Fibroblast of lung (primary cell): ENCODE measurements at regions not wholly inside any gene's neighbourhood (a gene's known extent, or its start where the extent isn't known, plus 50 kb on each side); places are given as distances from the start of the nearest gene placed in this dataset.

Experiments used
- DNase-seq, 2 donors: peaks; one replicate each; pipeline versions ENCODE4 v3.0.0 to v3.0.0-alpha.2; 2010; ENCODE audit warnings: low read depth in 2 of 2
- H2AFZ ChIP-seq: 2 replicates; pipeline ENCODE4 v1.5.1; 2012; ENCODE audit warnings: low read length, control low read depth, inconsistent platforms
- H3K27ac ChIP-seq: 2 replicates; pipeline ENCODE4 v1.5.1; 2011; ENCODE audit warnings: low read length, control low read depth; ENCODE audit not compliant: insufficient read depth
- H3K27me3 ChIP-seq: 2 replicates; pipeline ENCODE4 v1.5.1; 2011; ENCODE audit warnings: mild to moderate bottlenecking, low read length; ENCODE audit not compliant: control insufficient read depth, insufficient read depth
- H3K36me3 ChIP-seq: 2 replicates; pipeline ENCODE4 v1.5.1; 2011; ENCODE audit warnings: low read length; ENCODE audit not compliant: control insufficient read depth, insufficient read depth
- H3K4me1 ChIP-seq: 2 replicates; pipeline ENCODE4 v1.5.1; 2011; ENCODE audit warnings: low read length; ENCODE audit not compliant: control insufficient read depth, insufficient read depth; ENCODE audit errors: extremely low read depth
- H3K4me2 ChIP-seq: 2 replicates; pipeline ENCODE4 v1.5.1; 2011; ENCODE audit warnings: low read length, control low read depth; ENCODE audit not compliant: insufficient read depth; ENCODE audit errors: extremely low read depth
- H3K4me3 ChIP-seq, 4 experiments: fragments of 200-600 bp in 1 of 4; sonication (generic) in 1 of 4; replicated peaks in 1 of 4; 2 replicates each; pipeline ENCODE4 v1.5.1; 2011 to 2016; ENCODE audit warnings: low read length in 4 of 4, low read depth in 3 of 4, mild to moderate bottlenecking in 3 of 4, control low read depth in 2 of 4, inconsistent platforms in 1 of 4, mixed read lengths in 1 of 4; ENCODE audit not compliant: insufficient read depth in 1 of 4; ENCODE audit errors: control extremely low read depth in 1 of 4
- H3K79me2 ChIP-seq: 2 replicates; pipeline ENCODE4 v1.5.1; 2012; ENCODE audit warnings: mild to moderate bottlenecking, low read length, inconsistent platforms; ENCODE audit not compliant: control insufficient read depth, insufficient read depth
- H3K9ac ChIP-seq: 2 replicates; pipeline ENCODE4 v1.5.1; 2011; ENCODE audit warnings: mild to moderate bottlenecking, low read length, control low read depth; ENCODE audit not compliant: insufficient read depth
- H3K9me3 ChIP-seq: 2 replicates; pipeline ENCODE4 v1.5.1; 2012; ENCODE audit warnings: low read depth, low read length; ENCODE audit not compliant: control insufficient read depth, insufficient read depth
- H4K20me1 ChIP-seq: 2 replicates; pipeline ENCODE4 v1.5.1; 2011; ENCODE audit warnings: low read length; ENCODE audit not compliant: control insufficient read depth, insufficient read depth; ENCODE audit errors: extremely low read depth
- CTCF ChIP-seq, 2 donors: IDR thresholded peaks in 1 of 2; conservative IDR thresholded peaks in 1 of 2; 1 replicate in 1 of 2; 2 replicates in 1 of 2; pipeline ENCODE4 v1.5.1; 2011 to 2012; ENCODE audit warnings: low read length in 2 of 2, control low read depth in 1 of 2, inconsistent platforms in 1 of 2, low read depth in 1 of 2, mild to moderate bottlenecking in 1 of 2
- EZH2 ChIP-seq: IDR thresholded peaks from 2 replicates; pipeline ENCODE4 v1.5.1; 2012; ENCODE audit warnings: low read length, control low read depth, mild to moderate bottlenecking; ENCODE audit errors: missing control alignments

GRCh38 chr6:9553002-9553401 is 861.9 kb downstream of the TFAP2A start:
- DNase-seq: no peak
- H3K36me3 ChIP-seq: no peaks in the 10 kb centered on the region
- no peaks in the 10 kb centered on the region for H3K9me3 ChIP-seq
- H3K4me1 ChIP-seq: no peaks in the 10 kb centered on the region
- no peak for TF ChIP-seq EZH2
- TF ChIP-seq CTCF (conservative IDR thresholded peaks at IDR 0.05 in 1 of 2, IDR thresholded peaks at IDR 0.05 in 1 of 2; ENCODE audit: low read depth in 1 of 2, low read length in 2 of 2): no peak
- no peaks in the 10 kb centered on the region for H3K27me3 ChIP-seq
- H2AFZ ChIP-seq: no peak overlapping the region
- no peaks in the 10 kb centered on the region for H3K79me2 ChIP-seq
- H3K27ac ChIP-seq: no peak overlapping the region
- no peaks in the 10 kb centered on the region for H4K20me1 ChIP-seq
- H3K9ac ChIP-seq: no peak overlapping the region
- H3K4me2 ChIP-seq: no peak overlapping the region
- H3K4me3 ChIP-seq: no peak overlapping the region

- no peaks in the 10 kb centered on the region for H3K79me2 ChIP-seq
- DNase-seq: no peak
- H3K9ac ChIP-seq: no peak overlapping the region
- no peak overlapping the region for H2AFZ ChIP-seq
- H3K4me1 ChIP-seq: no peaks in the 10 kb centered on the region
- H3K36me3 ChIP-seq: no peaks in the 10 kb centered on the region
- H3K4me3 ChIP-seq: no peak overlapping the region
- H3K27me3 ChIP-seq: no peaks in the 10 kb centered on the region
- no peaks in the 10 kb centered on the region for H4K20me1 ChIP-seq
- TF ChIP-seq CTCF (conservative IDR thresholded peaks at IDR 0.05 in 1 of 2, IDR thresholded peaks at IDR 0.05 in 1 of 2; ENCODE audit: low read depth in 1 of 2, low read length in 2 of 2): no peak
- TF ChIP-seq EZH2: no peak
- no peaks in the 10 kb centered on the region for H3K9me3 ChIP-seq
- no peak overlapping the region for H3K27ac ChIP-seq
- no peak overlapping the region for H3K4me2 ChIP-seq
Observed at GRCh38 chr6:9543649-9544048, 871.2 kb downstream of the TFAP2A start.

- no peaks in the 10 kb centered on the region for H4K20me1 ChIP-seq
- no peaks in the 10 kb centered on the region for H3K79me2 ChIP-seq
- H3K9ac ChIP-seq: no peak overlapping the region
- DNase-seq: peak; percentile 49
- H3K27me3 ChIP-seq: no peaks in the 10 kb centered on the region
- H2AFZ ChIP-seq: no peak overlapping the region
- H3K4me2 ChIP-seq: no peak overlapping the region
- no peak overlapping the region for H3K4me3 ChIP-seq
- no peaks in the 10 kb centered on the region for H3K36me3 ChIP-seq
- H3K9me3 ChIP-seq: no peaks in the 10 kb centered on the region
- H3K4me1 ChIP-seq: no peaks in the 10 kb centered on the region
- no peak overlapping the region for H3K27ac ChIP-seq
- no peak for TF ChIP-seq EZH2
- TF ChIP-seq CTCF (conservative IDR thresholded peaks at IDR 0.05 in 1 of 2, IDR thresholded peaks at IDR 0.05 in 1 of 2; ENCODE audit: low read depth in 1 of 2, low read length in 2 of 2): peak; percentile 52 to 62
Observed at GRCh38 chr6:9540534-9541126, 874.2 kb downstream of the TFAP2A start.
